ENCODE measurements at regions not wholly inside any gene's neighbourhood (a gene's known extent, or its start where the extent isn't known, plus 50 kb on each side); places are given as distances from the start of the nearest gene placed in this dataset.

DNA sequence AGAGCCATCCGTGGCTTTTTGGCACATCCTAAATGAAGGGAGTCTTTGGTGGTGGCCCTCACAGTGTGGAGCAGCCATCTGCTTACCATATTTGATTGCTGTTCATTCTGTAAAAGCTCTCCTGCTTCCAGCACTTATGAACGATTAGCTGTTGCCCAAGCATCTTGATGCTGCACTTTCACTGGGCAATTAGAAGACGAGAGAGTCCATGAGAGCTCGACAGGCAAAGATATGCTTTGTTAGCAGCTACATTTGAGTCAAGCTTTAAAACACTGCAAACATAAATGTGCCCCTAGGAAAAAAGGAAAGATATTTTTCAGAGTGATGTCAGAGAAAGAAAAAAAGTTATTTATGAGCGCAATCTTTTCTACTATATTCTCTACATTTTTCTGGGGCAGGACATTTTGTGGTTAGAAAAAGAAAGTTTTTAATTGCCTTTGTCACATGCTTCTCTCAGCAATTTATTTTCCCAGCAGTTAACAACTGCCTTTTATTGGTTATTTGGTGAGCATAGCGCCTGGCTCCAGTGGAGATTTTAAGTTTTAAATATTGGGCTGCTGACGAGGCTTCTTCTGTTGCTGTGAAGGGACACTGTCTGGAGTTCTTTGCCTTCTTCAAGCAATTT, 468.4 kb downstream of the C3orf38 start:
- H3K27ac Mint-ChIP-seq = no peak overlapping the region

DNA sequence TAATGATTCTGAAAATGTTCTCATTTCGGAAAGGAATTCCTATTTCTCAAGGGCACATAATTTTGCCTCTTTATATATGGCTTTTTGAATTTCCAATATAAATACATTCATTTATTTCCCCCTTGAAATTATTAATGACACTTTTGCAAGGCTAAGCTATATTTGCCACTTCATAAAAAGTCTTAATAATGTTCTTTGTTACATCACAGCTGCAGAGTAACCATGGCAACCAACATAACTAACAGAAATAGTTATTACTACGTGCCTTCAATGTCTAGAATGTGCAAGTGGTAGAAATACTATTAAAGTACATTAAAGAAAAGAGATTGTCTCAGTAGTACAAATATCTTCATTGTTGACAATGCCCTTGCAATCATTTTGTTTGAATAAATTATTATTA, 471.8 kb downstream of the C3orf38 start:
- Mint-ChIP-seq H3K36me3 (no peaks in the 10 kb centered on the region), H3K27ac (no peak overlapping the region), H3K4me1 (no peaks in the 10 kb centered on the region), H3K4me3 (no peak overlapping the region), H3K9me3 (no peaks in the 10 kb centered on the region), H3K27me3 (no peaks in the 10 kb centered on the region)
- no peak for ATAC-seq

More for the DNA sequence above, 468.4 kb downstream of the C3orf38 start:
- no peak overlapping the region for H3K4me3 Mint-ChIP-seq
- H3K9me3 Mint-ChIP-seq = no peaks in the 10 kb centered on the region
- H3K27me3 Mint-ChIP-seq = no peaks in the 10 kb centered on the region
- no peak for ATAC-seq
- no peaks in the 10 kb centered on the region for H3K4me1 Mint-ChIP-seq
- H3K36me3 Mint-ChIP-seq = no peaks in the 10 kb centered on the region

DNA sequence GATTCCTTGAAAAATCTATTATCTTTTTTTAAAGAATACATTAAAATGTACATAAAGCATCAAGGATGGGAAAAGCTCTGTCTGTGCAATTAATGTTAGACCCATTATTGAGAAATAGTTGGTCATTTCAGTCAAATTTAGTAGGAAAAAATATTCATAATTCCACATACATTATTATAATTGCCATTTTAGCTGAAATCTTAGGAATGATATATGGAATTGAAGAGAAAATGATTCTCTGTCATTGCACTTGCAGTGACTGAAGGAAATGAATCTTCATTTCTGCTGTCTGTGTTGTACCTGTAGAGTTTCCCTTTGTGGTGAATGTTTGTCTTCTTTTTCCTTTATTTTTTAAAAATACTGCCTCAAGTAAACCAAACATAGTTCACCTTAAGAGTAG, 473.9 kb downstream of the C3orf38 start:
- no peak for ATAC-seq
- Mint-ChIP-seq H3K4me3 (no peak overlapping the region), H3K36me3 (no peaks in the 10 kb centered on the region), H3K27me3 (no peaks in the 10 kb centered on the region), H3K4me1 (no peaks in the 10 kb centered on the region), H3K9me3 (no peaks in the 10 kb centered on the region), H3K27ac (no peak overlapping the region)

DNA sequence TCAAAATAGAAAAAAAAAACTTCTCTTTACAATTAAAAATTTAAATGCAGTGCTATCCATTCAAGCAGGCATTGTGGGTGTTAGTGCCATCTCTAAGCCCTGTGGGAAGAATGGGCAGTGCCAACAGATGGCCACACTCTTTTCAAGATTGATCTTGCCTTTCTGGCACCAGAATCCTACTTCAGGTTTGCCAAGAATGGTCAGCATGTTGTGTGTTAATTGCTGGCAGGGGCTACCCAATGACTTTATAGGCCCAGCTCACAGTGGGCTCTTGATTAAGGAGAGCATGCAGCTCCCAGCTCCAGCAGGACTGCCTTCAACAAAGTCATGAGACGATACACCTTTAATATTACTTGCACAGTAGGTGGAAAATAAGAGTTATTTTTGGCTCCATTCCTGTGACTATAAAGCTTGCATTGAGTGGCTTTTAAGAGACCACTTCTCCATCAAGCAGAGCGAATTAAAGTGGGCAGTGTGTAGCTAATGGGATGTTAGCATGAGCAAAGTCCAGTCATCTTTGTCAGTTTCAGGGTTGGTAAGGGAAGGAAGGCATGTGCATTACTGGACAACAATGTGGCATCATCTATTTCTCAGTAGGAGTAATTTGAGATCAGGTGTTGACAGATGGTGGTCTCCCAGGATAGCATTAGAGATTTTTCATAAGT, 476.8 kb downstream of the C3orf38 start:
- H3K27ac Mint-ChIP-seq = no peak overlapping the region
- H3K4me3 Mint-ChIP-seq = no peak overlapping the region
- no peaks in the 10 kb centered on the region for H3K36me3 Mint-ChIP-seq
- no peaks in the 10 kb centered on the region for H3K4me1 Mint-ChIP-seq
- H3K27me3 Mint-ChIP-seq = no peaks in the 10 kb centered on the region
- peaks cover 2% of the 10 kb centered on the region for H3K9me3 Mint-ChIP-seq
- no peak for ATAC-seq

DNA sequence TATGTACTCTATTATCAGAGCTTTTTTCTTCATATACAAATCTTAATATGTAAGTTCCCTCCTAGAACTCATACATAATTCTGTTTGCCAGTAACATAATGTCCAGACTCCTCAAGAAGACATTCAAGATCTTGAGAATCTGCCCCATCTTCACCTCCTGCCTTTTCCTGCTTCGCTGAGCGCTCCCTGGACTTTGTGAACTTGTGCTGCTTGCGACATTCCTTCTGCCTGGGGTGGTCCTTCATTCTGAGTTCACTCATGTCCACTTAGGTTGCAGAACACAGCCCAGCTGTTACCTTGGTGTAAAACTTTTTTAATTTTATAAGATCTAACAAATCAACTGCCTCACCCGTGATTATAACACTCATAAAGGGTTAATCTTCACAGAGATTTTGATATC, 478.5 kb upstream of the EPHA3 start:
- Mint-ChIP-seq H3K4me3 (no peak overlapping the region), H3K27ac (no peak overlapping the region), H3K27me3 (no peaks in the 10 kb centered on the region), H3K9me3 (peaks cover 2% of the 10 kb centered on the region), H3K4me1 (no peaks in the 10 kb centered on the region), H3K36me3 (no peaks in the 10 kb centered on the region)
- no peak for ATAC-seq

DNA sequence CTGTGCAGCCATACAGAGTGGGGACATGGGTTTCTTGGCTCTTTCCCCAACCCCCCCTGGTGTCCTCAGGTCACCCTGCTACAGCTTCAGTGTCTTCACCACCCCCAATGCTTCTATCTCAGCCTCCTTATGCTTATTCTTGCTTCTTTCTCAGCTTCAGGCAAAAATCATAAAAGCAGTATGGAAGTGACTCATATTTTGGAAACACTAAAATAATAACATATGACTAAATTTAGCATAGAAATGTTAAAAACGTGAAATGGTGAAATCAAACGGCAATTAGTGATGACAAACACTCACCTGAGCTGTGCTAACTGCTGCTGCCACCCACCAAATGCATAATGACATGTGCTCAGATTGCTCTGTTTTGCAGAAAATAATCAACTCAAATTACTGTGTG, 475.2 kb upstream of the EPHA3 start:
- no peak for ATAC-seq
- Mint-ChIP-seq H3K9me3 (peaks cover 7% of the 10 kb centered on the region), H3K36me3 (no peaks in the 10 kb centered on the region), H3K4me3 (no peak overlapping the region), H3K27me3 (no peaks in the 10 kb centered on the region), H3K4me1 (no peaks in the 10 kb centered on the region), H3K27ac (no peak overlapping the region)

DNA sequence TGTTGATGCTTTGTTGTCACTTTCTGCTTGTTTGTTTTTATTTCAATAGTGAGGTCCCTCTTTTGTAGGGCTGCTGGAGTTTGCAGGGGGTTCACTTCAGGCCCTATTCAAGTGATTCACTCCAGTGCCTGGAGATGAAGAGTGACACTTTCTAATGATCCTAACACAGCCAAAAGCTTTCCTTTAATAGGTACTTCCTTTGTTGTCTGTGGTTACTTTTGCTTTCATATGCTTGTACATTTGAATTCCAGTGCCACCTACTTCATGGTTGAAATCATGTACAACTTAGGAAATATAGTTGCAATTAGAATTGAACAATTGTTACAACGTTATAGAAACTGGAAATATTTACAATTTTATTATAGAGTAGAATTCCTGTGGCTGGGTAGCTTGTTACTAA, 466.8 kb upstream of the EPHA3 start:
- no peaks in the 10 kb centered on the region for H3K36me3 Mint-ChIP-seq
- ATAC-seq = no peak
- H3K4me3 Mint-ChIP-seq = no peak overlapping the region
- peaks cover 15% of the 10 kb centered on the region for H3K9me3 Mint-ChIP-seq
- no peaks in the 10 kb centered on the region for H3K4me1 Mint-ChIP-seq
- H3K27ac Mint-ChIP-seq = no peak overlapping the region
- no peaks in the 10 kb centered on the region for H3K27me3 Mint-ChIP-seq

DNA sequence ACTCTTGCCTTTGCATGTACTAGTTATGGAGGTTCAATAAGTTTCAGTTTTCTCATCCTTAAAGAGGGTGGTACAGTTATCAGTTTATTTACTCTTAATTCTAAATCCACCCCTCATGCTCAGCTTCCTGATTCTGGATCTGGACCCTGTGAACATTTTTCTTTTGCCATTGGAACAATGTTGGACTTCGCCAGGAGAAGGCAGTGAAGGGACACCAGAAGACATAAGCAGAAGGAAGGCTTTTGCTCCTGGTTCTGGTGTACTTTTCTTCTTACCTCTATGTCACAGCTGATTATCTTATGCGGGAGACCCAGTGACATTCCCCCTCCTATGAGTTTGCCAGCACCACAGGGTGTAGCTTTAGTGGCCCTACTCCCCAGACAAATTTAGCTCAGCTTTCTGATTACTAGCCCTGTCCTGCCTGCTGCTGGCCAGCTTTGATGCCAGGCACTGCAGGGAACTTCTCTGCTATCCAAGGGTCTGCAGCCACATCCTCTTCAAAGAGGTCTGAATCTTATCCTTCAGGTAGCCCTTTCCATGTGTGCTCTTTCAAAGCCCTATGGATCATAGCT, 466.3 kb upstream of the EPHA3 start:
- peaks cover 12% of the 10 kb centered on the region for H3K9me3 Mint-ChIP-seq
- no peak for ATAC-seq

DNA sequence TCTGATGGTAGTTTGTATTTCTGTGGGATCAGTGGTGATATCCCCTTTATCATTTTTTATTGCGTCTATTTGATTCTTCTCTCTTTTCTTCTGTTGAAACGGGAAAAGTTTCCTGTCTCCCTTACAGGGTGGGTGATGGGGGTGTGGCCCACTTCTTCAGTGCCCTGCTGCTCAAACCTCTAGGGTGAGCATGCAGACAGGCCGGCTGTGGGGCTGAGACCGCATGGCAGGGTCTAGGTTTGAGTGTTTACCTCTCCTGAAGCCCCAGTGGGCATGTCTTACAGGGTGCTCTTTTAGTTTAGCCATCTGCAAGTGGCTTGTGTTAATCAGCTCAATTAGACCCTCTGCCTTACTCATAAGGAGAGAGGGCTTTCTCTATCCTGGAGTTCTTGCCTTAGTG, 450.0 kb upstream of the EPHA3 start:
- Mint-ChIP-seq H3K9me3 (no peaks in the 10 kb centered on the region), H3K36me3 (no peaks in the 10 kb centered on the region), H3K27me3 (no peaks in the 10 kb centered on the region), H3K27ac (no peak overlapping the region), H3K4me1 (no peaks in the 10 kb centered on the region), H3K4me3 (no peak overlapping the region)
- ATAC-seq = no peak

More for the DNA sequence above, 466.3 kb upstream of the EPHA3 start:
- H3K27me3 Mint-ChIP-seq = no peaks in the 10 kb centered on the region
- H3K27ac Mint-ChIP-seq = no peak overlapping the region
- no peaks in the 10 kb centered on the region for H3K4me1 Mint-ChIP-seq
- no peaks in the 10 kb centered on the region for H3K36me3 Mint-ChIP-seq
- no peak overlapping the region for H3K4me3 Mint-ChIP-seq

DNA sequence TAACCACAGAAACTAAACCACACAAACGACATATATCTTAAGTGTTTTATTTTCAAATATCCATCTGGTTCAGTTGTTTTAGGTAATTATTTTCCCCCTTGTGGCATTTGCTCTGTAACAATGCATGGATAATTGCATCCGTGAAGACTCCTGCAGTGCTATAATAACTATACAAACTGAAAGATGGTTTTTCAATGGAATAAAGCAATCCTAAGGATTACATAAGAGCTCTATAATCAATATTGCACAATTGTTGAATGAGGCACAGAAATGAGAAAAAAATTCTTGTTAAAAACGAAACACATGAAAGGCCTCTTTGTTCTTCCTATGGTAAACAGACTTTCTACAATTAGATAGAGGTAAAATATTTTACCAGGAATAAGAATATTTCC, 446.0 kb upstream of the EPHA3 start:
- no peak for ATAC-seq
- Mint-ChIP-seq H3K27me3 (no peaks in the 10 kb centered on the region), H3K4me1 (no peaks in the 10 kb centered on the region)

DNA sequence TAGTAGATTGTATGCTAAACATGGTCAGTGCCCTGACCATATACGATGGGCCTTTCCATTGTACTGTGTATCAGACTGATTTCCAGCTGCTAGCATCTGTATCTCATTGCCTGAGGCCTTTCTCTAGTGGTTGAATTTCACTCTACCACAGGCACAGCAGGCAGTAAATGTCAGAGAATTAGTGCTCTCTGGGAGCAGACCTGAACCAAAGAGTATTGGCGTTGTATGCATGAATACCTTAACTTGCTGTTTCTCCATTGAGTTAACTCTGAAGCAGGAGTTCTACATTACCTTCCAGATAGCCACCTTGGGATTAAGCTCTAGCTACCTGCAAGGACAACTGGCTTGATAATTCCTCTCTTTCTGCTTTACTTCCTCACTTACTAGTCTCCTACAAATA, 439.2 kb upstream of the EPHA3 start:
- Mint-ChIP-seq H3K27me3 (no peaks in the 10 kb centered on the region), H3K4me3 (no peak overlapping the region), H3K9me3 (no peaks in the 10 kb centered on the region), H3K4me1 (no peaks in the 10 kb centered on the region), H3K36me3 (no peaks in the 10 kb centered on the region), H3K27ac (no peak overlapping the region)
- no peak for ATAC-seq

More for the DNA sequence above, 446.0 kb upstream of the EPHA3 start:
- no peak overlapping the region for H3K27ac Mint-ChIP-seq
- H3K4me3 Mint-ChIP-seq = no peak overlapping the region
- no peaks in the 10 kb centered on the region for H3K9me3 Mint-ChIP-seq
- no peaks in the 10 kb centered on the region for H3K36me3 Mint-ChIP-seq

DNA sequence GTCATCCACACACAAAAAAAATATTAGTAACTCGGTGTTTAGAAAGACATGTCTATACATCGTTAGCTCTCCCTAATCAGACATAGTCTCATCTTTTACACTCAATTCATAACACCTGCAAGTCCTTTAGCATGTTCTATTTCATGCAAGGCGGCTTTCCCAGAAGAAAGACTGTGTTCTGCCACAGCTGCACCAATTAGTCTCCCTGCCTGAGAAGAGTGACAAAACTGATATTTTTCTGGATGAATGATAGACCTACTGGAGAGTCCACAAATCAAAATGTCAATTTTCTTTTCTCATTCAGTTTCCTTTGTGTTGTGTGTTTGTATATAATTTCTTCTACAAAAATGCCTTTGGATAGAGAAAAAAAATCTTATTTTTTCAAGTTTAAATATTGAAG, 435.8 kb upstream of the EPHA3 start:
- no peaks in the 10 kb centered on the region for H3K4me1 Mint-ChIP-seq
- no peaks in the 10 kb centered on the region for H3K27me3 Mint-ChIP-seq
- no peaks in the 10 kb centered on the region for H3K9me3 Mint-ChIP-seq
- no peak overlapping the region for H3K27ac Mint-ChIP-seq
- no peaks in the 10 kb centered on the region for H3K36me3 Mint-ChIP-seq
- no peak overlapping the region for H3K4me3 Mint-ChIP-seq
- no peak for ATAC-seq

DNA sequence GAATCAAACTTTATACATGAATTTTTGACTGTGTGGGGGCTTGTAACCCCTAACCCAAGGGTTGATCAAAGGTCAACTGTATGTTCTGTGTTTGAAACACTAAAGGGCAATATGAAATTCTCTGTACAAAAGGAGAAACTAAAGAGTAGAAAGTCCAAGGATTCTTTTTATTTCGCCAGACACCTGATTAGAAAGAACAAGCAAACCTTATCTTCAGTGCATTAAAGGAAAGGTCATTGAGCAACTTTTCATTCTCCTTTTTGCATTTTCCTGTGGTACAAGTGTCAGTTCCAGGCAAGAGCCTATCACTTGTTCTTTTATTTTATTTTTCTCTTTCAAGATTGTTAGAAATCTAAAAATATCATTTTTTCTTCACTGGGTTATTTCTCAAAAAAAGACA, 430.1 kb upstream of the EPHA3 start:
- Mint-ChIP-seq H3K4me3 (no peak overlapping the region), H3K27ac (no peak overlapping the region), H3K27me3 (no peaks in the 10 kb centered on the region), H3K9me3 (no peaks in the 10 kb centered on the region), H3K4me1 (no peaks in the 10 kb centered on the region), H3K36me3 (no peaks in the 10 kb centered on the region)
- ATAC-seq = no peak

DNA sequence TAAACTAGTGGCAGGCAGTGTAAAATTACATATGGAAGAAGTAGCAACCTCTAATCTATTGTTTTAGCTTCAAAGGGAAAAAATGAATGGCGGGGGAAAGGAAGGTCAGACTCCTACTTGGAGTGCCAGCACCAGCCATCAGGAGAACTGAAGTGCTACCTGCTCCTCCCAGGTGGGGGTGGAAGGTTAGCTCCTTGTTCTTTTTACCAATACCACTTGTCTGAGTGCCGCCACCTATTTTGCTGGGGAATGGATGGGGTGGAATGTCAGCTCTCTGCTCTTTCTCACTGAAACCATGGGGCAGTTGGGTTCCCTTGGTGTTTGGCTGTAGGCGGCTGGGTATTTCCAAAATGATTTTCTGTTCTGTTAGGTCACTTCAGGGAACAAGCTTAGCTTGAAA, 428.7 kb upstream of the EPHA3 start:
- Mint-ChIP-seq H3K4me1 (no peaks in the 10 kb centered on the region), H3K9me3 (no peaks in the 10 kb centered on the region), H3K27ac (no peak overlapping the region), H3K36me3 (no peaks in the 10 kb centered on the region), H3K27me3 (no peaks in the 10 kb centered on the region), H3K4me3 (no peak overlapping the region)
- no peak for ATAC-seq

DNA sequence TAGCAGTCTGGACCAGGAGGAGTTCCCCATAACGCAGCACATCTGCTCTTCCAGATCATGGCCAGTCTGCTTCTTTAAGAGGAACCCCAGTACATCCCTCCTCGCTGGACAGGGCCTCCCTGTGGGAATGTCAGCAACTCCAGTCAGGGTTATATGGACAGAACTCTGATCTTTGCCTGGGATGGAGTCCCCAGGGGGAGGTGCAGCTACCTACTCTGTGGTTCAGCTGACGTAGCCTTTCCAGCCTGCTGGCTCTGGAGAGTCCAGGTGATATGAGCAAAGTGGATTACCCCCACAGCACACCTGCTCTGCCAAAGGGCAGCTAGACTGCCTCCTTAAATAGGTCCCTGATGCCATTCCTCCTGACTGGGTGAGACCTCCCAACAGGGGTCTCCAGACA, 417.1 kb upstream of the EPHA3 start:
- peaks cover 3% of the 10 kb centered on the region for H3K9me3 Mint-ChIP-seq
- H3K4me3 Mint-ChIP-seq = no peak overlapping the region
- H3K36me3 Mint-ChIP-seq = no peaks in the 10 kb centered on the region
- ATAC-seq = no peak
- H3K27me3 Mint-ChIP-seq = no peaks in the 10 kb centered on the region
- no peaks in the 10 kb centered on the region for H3K4me1 Mint-ChIP-seq
- H3K27ac Mint-ChIP-seq = no peak overlapping the region

DNA sequence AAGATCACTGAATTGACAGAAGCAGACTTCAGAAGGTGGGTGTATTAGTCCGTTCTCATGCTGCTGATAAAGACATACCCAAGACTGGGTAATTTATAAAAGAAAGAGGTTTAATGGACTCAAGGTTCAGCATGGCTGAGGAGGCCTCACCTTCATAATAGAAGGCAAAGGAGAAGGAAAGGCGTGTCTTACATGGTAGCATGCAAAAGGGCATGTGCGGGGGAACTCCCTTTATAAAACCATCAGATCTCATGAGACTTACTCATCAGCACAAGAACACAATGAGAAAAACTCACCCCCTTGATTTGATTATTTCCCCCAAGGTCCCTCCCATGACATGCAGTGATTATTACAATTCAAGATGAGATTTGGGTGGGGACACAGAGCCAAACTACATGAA, 416.3 kb upstream of the EPHA3 start:
- peaks cover 3% of the 10 kb centered on the region for H3K9me3 Mint-ChIP-seq
- no peaks in the 10 kb centered on the region for H3K27me3 Mint-ChIP-seq
- no peak overlapping the region for H3K27ac Mint-ChIP-seq
- no peaks in the 10 kb centered on the region for H3K4me1 Mint-ChIP-seq
- ATAC-seq = no peak
- no peak overlapping the region for H3K4me3 Mint-ChIP-seq
- no peaks in the 10 kb centered on the region for H3K36me3 Mint-ChIP-seq
